ENCODE measurements at regions not wholly inside any gene's neighbourhood (a gene's known extent, or its start where the extent isn't known, plus 50 kb on each side); places are given as distances from the start of the nearest gene placed in this dataset.

DNA sequence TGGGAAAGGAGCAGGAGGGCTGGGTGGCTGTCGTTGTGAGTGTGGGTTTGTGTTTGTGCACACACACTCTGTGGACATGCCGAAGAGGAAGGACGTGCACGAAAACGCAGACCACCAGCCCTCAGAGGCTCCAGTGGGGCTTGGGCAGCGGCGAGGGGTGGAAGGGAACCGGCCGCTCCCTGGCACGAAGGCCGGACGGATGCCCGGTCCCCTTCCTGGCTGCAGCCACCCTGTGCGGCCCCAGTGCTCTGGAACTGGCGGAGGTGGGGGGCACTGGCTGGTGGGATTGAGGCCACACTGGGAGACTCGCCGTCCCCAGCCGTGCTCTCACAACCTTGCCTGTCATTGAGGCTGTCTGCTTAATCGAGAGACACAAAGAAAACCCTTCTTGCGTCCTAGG lies 852.6 kb upstream of the SALL3 start:
- no peak for DNase-seq

DNA sequence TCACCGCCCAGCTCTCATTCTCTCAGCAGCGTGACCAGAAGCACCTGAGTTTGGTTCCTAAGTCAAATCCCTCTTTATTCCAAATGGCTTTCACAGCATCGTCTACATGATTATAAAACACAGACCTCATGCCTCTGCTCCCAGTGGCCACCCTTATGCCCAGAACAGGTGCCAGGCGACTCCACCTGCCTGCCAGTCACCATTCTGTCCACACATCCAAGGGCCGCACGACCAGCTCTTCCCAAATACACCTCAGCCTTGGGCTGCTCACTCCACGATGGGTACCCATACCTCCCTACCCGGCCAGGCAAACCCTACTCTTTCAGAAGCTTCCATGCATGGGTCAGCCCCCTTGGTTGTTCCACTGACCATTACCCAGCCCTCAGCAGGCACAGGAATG lies 851.6 kb upstream of the SALL3 start:
- no peak for DNase-seq

DNA sequence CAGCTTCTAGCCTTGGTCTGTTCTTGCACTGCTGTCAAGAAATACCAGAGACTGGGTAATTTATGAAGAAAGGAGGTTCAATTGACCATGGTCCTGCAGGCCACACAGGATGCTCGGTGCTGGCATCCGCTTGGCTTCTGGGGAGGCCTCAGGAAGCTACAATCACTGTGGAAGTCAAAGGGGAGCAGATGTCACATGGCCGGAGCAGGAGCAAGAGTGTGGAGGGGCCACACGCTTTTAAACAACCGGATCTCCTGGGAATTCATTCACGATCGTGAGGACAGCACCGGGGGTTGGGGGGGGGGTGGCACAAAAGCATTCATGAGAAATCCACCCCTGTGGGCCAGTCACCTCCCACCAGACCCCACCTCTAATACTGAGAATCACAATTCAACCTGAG lies 850.4 kb upstream of the SALL3 start:
- no peak for DNase-seq

DNA sequence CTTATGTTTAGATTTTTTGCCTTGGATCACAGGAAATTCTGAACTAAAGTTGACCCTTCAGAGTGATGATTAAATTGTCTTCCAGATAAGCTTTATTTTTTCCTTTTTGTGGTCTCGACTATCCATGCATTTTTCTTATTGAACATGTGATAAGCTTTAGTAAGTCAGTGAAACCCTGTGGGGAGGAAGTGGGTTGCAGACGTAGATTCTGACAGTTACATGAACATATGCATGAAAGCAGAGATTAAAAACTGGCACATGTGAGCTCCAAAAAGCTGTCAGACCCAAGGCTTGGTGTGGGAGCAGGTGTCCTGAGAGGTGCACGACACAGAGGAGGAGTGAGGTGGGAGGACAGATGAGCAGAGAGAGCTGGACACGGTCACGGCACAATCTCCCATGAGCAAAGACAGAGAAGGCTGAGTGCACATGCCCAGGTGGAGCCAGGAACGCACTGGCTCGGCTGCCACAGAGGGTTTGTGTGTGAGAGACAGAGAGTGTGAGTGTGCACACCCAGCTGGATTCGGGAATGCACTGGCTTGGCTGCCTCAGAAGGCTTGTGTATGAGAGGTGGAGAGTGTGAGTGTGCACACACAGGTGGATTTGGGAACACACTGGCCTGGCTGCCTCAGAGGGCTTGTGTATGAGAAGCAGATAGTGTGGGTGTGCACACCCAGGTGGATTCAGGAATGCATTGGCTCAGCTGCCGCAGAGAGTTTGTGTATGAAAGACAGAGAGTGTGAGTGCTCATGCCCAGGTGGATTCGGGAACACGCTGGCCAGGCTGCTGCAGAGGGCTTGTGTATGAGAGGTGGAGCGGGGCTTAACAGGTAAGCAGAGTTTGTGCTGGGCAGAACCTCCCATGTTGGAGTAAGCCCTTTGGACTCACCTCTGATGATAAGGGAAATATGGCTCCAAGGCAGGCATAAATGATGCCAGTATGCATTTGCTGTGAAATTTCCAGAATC lies 849.1 kb upstream of the SALL3 start:
- DNase-seq = no peak

DNA sequence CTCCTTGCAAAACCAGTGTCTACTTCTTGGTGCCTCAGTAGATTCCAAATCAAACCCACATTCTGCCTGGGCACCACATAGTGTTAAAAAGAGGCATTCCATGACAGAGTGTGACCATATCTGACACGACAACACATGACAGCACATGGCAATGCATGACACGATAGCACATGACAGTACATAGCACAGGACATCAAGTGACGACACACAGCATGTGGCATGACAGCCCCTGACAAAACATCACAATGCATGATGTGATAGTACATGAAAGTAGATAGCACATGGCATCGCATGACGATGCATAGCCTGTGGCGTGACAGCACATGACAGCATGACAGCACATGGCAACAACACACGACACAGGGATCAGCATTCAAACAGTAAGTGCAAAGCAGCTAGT lies 845.9 kb upstream of the SALL3 start:
- DNase-seq = no peak

DNA sequence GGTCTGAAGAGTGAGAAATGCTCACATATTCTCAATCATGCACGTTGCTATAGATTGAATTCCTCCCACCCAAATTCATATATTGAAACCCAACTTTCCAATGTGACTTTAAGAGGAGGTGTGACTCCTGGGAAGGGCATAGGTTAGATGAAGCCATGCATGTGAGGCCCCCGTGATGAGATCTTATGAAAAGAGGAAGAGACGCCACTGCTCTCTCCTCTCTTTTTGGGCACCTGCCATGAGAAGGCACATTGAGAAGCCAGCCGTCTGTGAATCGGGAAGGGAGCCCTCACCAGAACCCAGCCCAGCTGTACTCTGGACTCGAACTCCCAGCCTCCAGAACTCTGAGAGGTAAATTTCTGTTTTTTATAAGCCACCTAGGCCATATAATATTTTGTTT lies 842.6 kb upstream of the SALL3 start:
- DNase-seq = no peak

DNA sequence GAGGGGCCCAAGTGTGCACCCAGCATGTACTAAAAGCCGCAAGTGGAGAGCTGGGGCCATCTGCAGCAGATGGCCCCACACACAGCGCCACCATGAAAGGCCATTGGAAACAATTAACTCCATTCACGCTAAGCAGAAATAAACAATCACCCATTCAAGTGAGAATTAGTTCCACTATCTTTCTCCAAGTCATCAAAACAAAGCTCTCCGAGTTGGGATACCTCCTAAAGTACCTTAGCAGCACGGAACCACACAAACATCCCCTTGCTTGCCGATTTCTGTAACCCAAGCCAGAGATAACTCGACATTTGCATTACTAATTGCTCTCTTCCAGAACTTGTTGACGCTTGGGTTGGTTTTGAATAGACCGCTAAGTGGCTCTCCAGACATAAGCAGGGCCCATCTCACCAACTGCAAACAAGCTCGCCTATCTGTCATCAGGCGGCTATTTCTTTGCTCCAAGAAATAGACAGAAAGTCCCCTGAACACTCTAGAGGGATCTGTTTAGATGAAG lies 840.6 kb upstream of the SALL3 start:
- peak; percentile 51 for DNase-seq

DNA sequence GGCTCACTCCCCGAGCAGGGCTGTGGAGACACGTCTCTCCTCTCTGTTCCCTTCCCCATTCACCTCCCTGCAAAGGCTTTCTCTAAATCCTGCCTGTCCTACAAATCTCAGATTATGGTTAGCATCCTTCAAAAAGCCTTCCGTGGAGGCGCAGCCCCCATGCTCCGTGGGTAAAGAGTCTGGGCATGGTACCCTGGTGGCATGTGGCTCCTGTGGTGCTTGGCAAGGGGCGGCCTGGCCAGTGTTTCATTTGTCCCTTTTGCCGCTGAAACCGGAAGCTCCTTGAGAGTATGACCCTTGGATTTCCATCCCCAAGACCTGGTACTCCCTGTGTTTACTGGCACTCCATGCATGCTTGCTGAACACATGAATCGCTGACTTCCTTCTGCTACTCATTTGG lies 839.3 kb upstream of the SALL3 start:
- DNase-seq = no peak

DNA sequence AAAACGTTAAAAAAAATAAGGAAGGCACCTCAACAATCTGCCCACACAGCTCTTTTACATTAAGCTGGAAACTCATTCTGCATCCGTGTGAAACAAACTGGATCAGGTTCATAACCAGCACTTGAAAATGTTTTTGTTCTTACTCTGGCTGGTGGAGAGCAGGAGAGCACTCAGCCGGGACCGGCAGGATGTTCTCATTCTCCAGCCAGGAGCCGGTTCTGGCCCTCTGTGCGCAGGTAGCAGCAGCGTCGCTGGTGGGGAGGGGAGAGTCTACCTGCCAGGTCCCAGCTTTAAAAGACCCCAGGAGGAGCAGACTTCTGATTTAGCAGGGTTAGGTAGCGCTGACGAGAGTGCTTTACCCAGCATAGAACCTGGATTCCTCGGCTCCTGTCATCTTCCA lies 834.9 kb upstream of the SALL3 start:
- DNase-seq = no peak

DNA sequence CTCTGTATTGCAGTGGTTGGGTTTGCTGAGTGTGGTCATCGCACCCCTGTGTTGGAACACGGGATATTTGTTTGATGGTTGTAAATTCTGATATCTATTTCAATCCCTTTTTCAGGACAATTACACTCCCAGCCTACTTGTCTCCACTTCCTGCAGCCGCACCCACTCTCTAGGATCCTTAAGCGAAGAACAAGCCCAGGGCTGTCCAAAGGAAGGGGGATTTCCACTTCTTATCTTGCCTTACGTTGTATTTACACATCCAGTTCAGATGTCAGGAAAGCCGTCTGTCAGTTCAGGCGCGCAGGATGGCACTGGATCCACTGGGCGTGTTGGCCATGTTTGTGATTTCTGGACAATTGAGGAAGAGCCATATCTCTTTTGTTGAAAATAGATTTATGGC lies 834.5 kb upstream of the SALL3 start:
- no peak for DNase-seq

DNA sequence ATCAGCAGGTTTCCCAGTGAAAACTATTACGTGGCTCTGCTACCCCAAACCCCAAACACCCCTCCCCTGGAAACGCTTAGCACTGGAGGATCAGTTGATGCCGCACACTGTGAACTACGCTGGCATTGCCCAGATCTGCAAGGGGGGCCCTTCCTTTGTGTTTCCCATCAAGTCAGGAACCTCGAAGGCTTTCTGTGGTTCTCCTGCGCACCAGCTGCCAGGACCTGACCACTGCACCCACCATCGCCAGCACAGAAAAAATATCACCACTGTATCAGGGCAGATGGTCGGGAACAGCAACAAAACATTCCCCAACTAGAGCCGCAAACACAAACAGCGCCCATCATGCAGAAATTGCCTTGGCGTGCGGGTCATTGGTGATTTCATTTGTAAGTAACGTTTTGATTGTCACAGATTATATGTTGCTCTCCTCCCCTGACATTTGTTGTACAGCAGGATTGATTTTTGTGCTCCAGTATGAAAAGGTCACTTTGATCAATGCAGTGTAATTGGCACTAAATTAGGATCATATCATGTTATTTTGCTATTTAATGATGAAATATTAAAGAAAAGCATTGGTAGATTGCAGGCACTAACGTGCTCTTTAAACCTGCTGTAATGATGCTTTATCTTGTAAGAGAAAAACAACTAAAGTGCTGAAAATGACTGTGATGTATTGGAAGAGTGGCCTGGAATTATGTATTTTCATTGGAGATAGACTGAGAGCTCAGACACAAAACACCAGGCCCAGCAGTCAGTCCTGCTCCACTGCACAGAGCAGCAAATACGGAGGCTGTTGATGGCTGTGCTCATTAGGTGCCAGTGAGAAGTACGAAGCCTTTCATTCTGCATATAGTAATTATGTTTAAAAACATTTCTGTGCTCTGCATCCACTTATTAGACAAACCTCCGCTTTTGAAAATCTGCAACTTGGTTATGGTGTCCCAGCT lies 833.2 kb upstream of the SALL3 start:
- no peak for DNase-seq

DNA sequence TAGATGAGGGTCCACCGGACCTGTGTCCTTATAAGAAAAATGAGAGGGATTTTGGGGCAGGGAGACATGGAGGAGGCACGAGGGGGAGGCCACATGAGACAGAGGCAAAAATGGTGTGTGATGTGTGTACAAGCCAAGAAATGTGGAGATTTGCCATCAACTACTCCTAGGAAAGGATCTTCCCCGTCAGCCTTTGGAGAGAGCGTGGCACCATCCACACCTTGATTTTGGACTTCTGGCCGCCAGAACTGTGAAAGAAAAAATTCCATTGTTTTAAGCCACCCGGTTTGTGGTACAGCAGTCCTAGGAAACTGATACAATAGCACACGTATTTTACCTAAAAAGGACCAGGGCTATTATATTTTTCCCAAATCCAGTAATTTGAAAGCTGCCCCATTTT lies 829.0 kb upstream of the SALL3 start:
- no peak for DNase-seq

DNA sequence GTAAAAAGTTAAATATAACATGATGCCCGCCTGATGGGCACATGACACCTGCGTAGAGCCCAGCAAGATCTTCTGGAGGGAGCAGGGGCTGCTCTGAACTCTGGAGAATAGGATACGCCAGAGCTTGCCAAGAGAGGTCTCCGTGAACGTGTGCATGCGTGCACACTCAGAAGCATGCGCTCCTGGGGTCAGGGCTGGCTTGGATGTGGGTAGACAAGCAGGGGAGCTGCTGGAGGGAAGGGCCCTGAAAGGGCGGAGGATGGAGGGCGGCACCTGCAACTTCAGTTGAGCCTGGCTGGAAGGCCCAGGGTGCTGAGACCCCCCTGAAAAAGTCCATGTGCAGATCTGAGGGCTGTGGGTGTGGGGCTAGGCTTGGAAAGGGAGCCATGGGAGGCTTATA lies 828.4 kb upstream of the SALL3 start:
- DNase-seq = no peak

DNA sequence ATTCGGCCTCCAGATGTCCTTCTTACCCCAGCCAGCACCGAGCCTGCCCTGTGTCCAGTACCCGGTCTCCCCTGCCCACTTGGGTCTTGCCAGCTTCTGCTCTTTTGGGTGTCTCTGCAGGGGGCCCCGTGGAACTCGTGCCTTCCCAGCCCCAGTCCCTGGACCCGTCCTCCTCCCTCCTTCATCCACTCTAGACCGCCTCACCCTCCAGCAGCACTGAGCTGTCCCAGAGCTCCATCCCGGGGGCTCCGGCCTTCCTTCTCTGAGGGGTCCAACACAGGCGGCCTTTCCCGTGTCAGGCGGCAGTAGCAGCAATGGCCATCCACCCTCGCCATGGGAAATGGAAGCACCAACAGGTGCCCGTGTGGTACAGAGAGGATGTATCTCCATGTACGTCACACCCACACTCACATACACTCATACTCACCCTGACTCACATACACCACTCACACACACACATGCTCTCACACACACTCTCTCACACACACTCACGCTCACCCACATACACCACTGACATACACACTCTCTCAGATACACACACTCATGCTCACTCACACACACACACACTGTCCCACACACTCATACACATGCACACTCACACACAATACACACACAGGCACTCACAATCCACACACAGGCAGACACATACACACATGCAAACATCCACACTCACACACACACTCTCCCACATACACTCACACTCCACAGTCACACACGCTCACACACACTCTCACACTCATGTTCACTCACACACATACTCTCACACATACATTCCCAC lies 827.5 kb upstream of the SALL3 start:
- no peak for DNase-seq

DNA sequence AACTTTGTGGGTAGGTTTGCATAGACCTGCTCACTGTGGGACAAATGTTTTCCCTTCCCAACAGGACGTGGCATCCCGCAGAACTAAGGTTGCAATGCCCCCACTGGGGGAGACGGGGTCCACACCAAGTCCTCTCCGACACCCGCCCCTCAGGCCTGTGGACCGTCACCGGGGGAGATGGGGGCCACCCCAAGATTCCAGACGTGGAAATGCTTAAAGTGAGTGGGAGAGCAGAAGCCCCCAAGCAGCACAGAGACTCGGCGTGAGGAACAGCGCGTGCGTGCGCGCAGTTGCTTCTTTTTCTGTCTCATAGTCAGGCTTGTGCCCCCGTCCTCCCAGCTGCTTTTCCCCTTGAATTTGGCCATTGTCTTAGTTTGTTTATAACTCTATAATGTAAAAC lies 826.3 kb upstream of the SALL3 start:
- no peak for DNase-seq

DNA sequence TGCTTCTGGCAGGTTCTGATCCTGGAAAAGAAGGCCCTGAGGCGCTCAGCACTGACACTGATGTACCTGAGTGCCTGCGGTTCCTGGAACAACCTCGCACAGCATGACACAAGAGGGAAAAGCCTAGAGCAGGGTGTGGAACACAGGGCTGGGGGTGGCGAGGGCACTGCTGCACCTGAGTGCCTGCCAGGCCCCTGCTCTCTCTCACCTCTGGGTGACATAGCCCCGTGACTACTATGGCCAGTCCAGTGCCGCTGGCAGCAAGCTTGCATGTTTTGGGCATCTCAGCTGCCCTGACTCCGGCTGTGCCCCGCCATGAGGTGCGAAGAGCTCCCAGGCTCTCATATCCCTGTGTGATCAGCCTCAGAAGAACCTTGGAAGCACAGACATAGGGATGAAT lies 825.2 kb upstream of the SALL3 start:
- no peak for DNase-seq

DNA sequence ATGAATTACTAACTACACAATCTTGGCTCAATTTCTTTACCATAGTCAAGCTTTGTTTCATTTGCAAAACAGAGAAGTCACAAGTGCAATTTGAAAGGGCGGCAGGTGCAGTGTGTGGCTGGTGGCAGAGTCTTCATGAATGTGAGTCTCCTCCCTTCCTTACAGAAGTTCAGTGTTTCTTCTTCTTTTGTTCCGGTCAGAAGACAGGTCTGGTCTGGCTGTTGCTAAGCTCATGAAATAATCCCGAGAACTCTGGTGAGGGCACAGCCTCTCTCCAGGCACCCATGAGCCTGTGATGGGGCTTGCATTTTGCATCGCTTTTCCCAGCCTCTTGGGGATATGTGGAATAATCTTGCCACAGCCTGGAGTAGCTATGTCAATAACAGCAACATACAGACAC lies 824.8 kb upstream of the SALL3 start:
- DNase-seq = no peak

DNA sequence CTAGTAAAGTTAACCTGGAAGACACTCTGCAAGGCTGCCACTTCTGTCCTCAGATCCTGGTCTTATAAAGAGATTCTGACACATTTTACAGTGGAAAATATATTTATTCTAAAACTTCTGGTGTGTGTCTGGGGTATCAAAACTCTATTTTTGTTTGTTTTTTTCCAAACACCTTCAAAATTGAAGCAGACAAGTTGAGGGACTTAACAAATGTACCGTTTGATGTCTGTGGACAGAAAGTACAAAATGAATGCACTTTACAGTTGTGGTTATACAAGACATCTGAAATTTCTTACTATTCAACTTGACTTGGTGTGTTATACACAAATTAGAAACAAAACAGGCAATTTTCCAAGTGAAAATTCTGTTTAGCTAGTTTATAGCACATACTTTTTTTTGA lies 823.2 kb upstream of the SALL3 start:
- DNase-seq = no peak

DNA sequence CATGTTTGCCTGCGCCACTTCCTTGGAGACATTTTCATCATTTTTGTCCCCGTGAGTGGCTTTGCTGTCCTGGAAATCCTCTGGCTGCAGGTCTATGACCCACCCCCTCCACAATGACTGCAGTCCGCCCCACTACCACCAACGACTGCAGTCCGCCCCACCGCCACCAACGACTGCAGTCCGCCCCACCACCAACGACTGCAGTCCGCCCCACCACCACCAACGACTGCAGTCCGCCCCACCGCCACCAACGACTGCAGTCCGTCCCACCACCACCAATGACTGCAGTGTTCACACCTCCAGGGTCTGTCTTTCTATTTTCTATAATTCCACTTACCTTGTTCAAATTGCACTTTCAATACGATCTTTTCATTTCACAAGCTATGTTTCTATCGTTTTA lies 820.7 kb upstream of the SALL3 start:
- no peak for DNase-seq

DNA sequence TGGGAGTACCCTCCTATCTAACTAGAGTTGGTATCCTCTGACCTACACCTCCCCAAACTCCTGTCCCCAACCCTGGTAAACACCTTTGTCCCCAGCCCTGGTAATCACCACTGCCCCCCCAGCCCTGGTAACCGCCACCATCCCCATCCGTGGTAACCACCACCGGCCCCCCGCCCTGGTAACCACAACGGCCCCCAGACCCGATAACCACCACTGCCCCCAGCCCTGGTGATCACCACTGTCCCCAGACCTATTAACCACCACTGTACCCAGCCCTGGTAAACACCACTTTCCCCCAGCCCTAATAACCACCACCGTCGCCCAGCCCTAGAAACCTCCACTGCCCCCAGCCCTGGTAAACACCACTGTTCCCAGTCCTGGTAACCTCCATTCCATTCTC lies 820.2 kb upstream of the SALL3 start:
- no peak for DNase-seq

DNA sequence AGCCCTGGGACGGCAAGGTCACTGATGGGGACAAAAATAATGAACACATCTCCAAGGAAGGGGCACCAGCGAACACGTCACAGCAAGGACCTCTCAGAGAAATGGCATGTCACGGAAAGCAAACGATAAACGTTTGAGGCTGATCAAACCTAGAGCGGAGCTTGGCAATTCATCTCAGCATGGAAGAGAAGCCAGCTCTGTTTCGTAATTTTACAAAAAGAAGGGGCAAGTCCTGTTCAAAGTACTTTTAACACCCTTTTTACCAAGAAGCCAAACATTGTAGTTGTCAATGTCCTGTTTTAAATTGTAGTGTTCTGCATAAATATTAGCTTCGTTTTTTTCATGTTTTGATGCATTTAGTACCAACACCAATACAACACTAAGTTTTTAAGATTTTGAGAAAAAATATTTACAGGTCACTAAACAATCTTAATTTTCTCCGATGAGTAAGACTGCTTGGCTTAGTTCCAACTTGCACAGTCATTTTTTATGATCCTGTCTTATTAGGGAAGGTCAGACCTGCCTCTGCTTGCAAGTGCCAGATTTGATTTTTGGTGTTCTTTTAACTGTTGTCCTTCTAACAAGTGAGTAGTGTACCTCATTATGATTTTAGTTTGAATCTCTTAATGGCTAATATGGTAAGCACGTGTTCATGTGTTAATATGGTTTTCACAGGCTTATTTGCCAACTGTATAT lies 818.5 kb upstream of the SALL3 start:
- peak; percentile 5 for DNase-seq

DNA sequence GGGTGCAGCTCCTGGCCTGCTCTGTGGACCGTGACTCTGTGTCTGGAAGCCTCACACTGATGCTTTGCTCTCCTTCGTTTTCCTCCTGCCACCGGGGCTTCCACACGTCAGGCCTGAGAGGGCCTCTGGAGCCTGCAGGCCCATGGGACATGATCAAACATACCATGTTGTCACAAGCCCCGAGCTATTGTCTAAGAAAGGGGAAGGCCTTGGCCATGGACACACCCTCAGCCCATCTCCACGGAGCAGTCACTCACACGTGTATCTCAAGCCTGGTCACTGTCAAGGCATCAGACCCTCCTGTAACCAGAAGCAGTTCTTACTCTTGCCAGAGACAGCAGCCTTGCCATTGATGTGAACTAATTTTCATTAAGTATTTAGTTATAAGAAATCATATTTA lies 814.1 kb upstream of the SALL3 start:
- no peak for DNase-seq

All from NCI-H2171 treated with DMSO at 0.1 percent for 48 hours (cell line).